Tibial nerve (tissue), 4 donors: ENCODE measurements at regions not wholly inside any gene's neighbourhood (a gene's known extent, or its start where the extent isn't known, plus 50 kb on each side); places are given as distances from the start of the nearest gene placed in this dataset.

ENCODE experiments used
- CTCF ChIP-seq, 5 experiments: fragments of 200-600 bp in 3 of 5; fragments of 450-650 bp in 2 of 5; sonication (generic) in 3 of 5; IDR thresholded peaks; one replicate each; pipeline ENCODE4 v1.5.1; 2016 to 2019; ENCODE audit warnings: antibody characterized with exemption in 5 of 5, mild to moderate bottlenecking in 3 of 5, moderate library complexity in 2 of 5
- EP300 ChIP-seq, 2 donors: sonication (generic); formaldehyde crosslinking; IDR thresholded peaks; one replicate each; pipeline ENCODE4 v1.6.1; 2017; ENCODE audit warnings: antibody characterized with exemption in 2 of 2, mild to moderate bottlenecking in 1 of 2
- POLR2A ChIP-seq, 2 donors: fragments of 450-650 bp; IDR thresholded peaks; one replicate each; pipeline ENCODE4 v1.6.1; 2017; ENCODE audit warnings: antibody characterized with exemption in 2 of 2, mild to moderate bottlenecking in 2 of 2, moderate library complexity in 2 of 2

- TF ChIP-seq CTCF (IDR thresholded peaks at IDR 0.05) = no peak
- TF ChIP-seq POLR2A (IDR thresholded peaks at IDR 0.05) = no peak
- TF ChIP-seq EP300 (IDR thresholded peaks at IDR 0.05) = no peak
Observed at GRCh38 chr3:137264071-137264820, 306.5 kb downstream of the IL20RB start.
